ENCODE measurements at regions not wholly inside any gene's neighbourhood (a gene's known extent, or its start where the extent isn't known, plus 50 kb on each side); places are given as distances from the start of the nearest gene placed in this dataset.

DNA sequence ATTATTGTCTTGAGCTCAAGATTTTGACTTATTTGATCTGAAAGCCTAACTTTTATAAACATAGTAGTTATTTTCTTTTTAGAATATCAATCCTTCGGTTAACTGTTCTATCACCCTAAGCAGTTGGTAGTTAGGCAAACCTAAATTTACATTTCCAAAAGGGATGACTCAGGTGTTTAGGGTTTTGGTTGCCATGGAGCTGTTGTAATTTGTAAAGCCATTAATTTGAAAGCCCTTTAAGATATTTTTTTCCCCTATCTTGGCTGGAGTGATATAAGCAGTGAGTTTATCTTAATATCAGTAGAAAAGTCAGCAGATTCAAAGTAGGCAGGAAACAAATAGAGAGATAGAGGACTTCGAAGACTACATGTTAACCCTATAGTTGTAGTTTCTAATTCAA lies 1472.6 kb upstream of the CELF2 start:
- CTCF ChIA-PET, result no interaction called here
- no peaks in the 10 kb centered on the region for H3K36me3 Mint-ChIP-seq (ENCODE audit: low read depth)
- H3K4me1 Mint-ChIP-seq (ENCODE audit: low read depth), result no peaks in the 10 kb centered on the region
- ATAC-seq (ENCODE audit: poor library complexity) (no peak), DNase-seq (no peak)
- no peaks in the 10 kb centered on the region for H3K4me1 ChIP-seq (ENCODE audit: insufficient read depth, low read length)
- H3K9me3 Mint-ChIP-seq, result peaks cover 2% of the 10 kb centered on the region
- POLR2A ChIA-PET, result no interaction called here
- no peak for TF ChIP-seq CTCF (IDR thresholded peaks at IDR 0.05)
- H3K27ac Mint-ChIP-seq, result no peak overlapping the region
- H3K27ac ChIP-seq (ENCODE audit: low read depth in 1 of 2, low read length in 2 of 2), result no peak overlapping the region
- H3K4me3 ChIP-seq (ENCODE audit: low read length), result no peak overlapping the region
- H3K36me3 ChIP-seq (ENCODE audit: insufficient read depth, low read length), result no peaks in the 10 kb centered on the region
- intact Hi-C loops (cut with DNase I, micrococcal nuclease), result no loop called here
- no peaks in the 10 kb centered on the region for H3K9me3 ChIP-seq (ENCODE audit: control insufficient read depth in 1 of 2, insufficient read depth in 1 of 2, low read length in 2 of 2)
- no peak overlapping the region for H3K4me3 Mint-ChIP-seq
- H3K27me3 Mint-ChIP-seq, result peaks cover 20% of the 10 kb centered on the region
- H3K27me3 ChIP-seq (ENCODE audit: control insufficient read depth in 1 of 2, insufficient read depth in 2 of 2, low read length in 2 of 2), result no peaks in the 10 kb centered on the region

- CTCF ChIA-PET, result no interaction called here
- Histone ChIP-seq H3K36me3 (ENCODE audit: insufficient read depth, low read length) (no peaks in the 10 kb centered on the region), H3K4me1 (ENCODE audit: insufficient read depth, low read length) (no peaks in the 10 kb centered on the region), H3K27me3 (ENCODE audit: control insufficient read depth in 1 of 2, insufficient read depth in 2 of 2, low read length in 2 of 2) (no peaks in the 10 kb centered on the region), H3K27ac (ENCODE audit: low read depth in 1 of 2, low read length in 2 of 2) (no peak overlapping the region), H3K4me3 (ENCODE audit: low read length) (no peak overlapping the region), H3K9me3 (ENCODE audit: control insufficient read depth in 1 of 2, insufficient read depth in 1 of 2, low read length in 2 of 2) (peaks cover 0 to 4% of the 10 kb centered on the region in 2 experiments)
- intact Hi-C loops (cut with DNase I, micrococcal nuclease), result no loop called here
- H3K27ac Mint-ChIP-seq, result no peak overlapping the region
- ATAC-seq (ENCODE audit: poor library complexity) (no peak), DNase-seq (no peak)
- POLR2A ChIA-PET, result no interaction called here
- H3K36me3 Mint-ChIP-seq (ENCODE audit: low read depth), result no peaks in the 10 kb centered on the region
- no peak for TF ChIP-seq CTCF (IDR thresholded peaks at IDR 0.05)
- peaks cover 13% of the 10 kb centered on the region for H3K27me3 Mint-ChIP-seq
- no peaks in the 10 kb centered on the region for H3K9me3 Mint-ChIP-seq
- H3K4me1 Mint-ChIP-seq (ENCODE audit: low read depth), result no peaks in the 10 kb centered on the region
- no peak overlapping the region for H3K4me3 Mint-ChIP-seq
Measured at GRCh38 chr10:9547936-9548904, 1469.5 kb upstream of the CELF2 start.

GRCh38 chr10:9550810-9551209 lies 1466.9 kb upstream of the CELF2 start:
- peaks cover 0 to 4% of the 10 kb centered on the region in 2 experiments for H3K9me3 ChIP-seq (ENCODE audit: control insufficient read depth in 1 of 2, insufficient read depth in 1 of 2, low read length in 2 of 2)
- H3K4me1 Mint-ChIP-seq (ENCODE audit: low read depth), result no peaks in the 10 kb centered on the region
- H3K36me3 Mint-ChIP-seq (ENCODE audit: low read depth), result no peaks in the 10 kb centered on the region
- H3K27me3 ChIP-seq (ENCODE audit: control insufficient read depth in 1 of 2, insufficient read depth in 2 of 2, low read length in 2 of 2), result no peaks in the 10 kb centered on the region
- POLR2A ChIA-PET, result no interaction called here
- peaks cover 13% of the 10 kb centered on the region for H3K27me3 Mint-ChIP-seq
- DNase-seq (no peak), ATAC-seq (ENCODE audit: poor library complexity) (no peak)
- no peak overlapping the region for H3K4me3 ChIP-seq (ENCODE audit: low read length)
- H3K36me3 ChIP-seq (ENCODE audit: insufficient read depth, low read length), result no peaks in the 10 kb centered on the region
- no peak overlapping the region for H3K4me3 Mint-ChIP-seq
- H3K4me1 ChIP-seq (ENCODE audit: insufficient read depth, low read length), result no peaks in the 10 kb centered on the region
- no peak overlapping the region for H3K27ac Mint-ChIP-seq
- intact Hi-C loops (cut with DNase I, micrococcal nuclease), result no loop called here
- CTCF ChIA-PET, result no interaction called here
- TF ChIP-seq CTCF (IDR thresholded peaks at IDR 0.05), result no peak
- H3K9me3 Mint-ChIP-seq, result no peaks in the 10 kb centered on the region
- no peak overlapping the region for H3K27ac ChIP-seq (ENCODE audit: low read depth in 1 of 2, low read length in 2 of 2)

Data from CD4-positive, alpha-beta T cell (primary cell).